Neuronal stem cell (in vitro differentiated cells): ENCODE measurements at regions not wholly inside any gene's neighbourhood (a gene's known extent, or its start where the extent isn't known, plus 50 kb on each side); places are given as distances from the start of the nearest gene placed in this dataset.

Experiments
- DNase-seq: peaks from one replicate; pipeline ENCODE4 v3.0.0-alpha.2; 2013; ENCODE audit warnings: low spot score
- H2AFZ ChIP-seq: one replicate; pipeline ENCODE4 v1.6.1; 2013; ENCODE audit warnings: mild to moderate bottlenecking, low read length, inconsistent platforms
- H2AK5ac ChIP-seq: 2 replicates; pipeline ENCODE4 v1.6.1; 2013; ENCODE audit warnings: low read depth, mild to moderate bottlenecking, inconsistent platforms, low read length, moderate library complexity, mixed read lengths
- H2BK120ac ChIP-seq: 2 replicates; pipeline ENCODE4 v1.6.1; 2013; ENCODE audit warnings: low read depth, mild to moderate bottlenecking, inconsistent platforms, low read length, moderate library complexity, mixed read lengths
- H2BK12ac ChIP-seq: one replicate; pipeline ENCODE4 v1.6.1; 2013; ENCODE audit warnings: low read length, inconsistent platforms
- H2BK15ac ChIP-seq: 2 replicates; pipeline ENCODE4 v1.6.1; 2013; ENCODE audit warnings: mild to moderate bottlenecking, low read length, inconsistent platforms, mixed read lengths
- H2BK5ac ChIP-seq: one replicate; pipeline ENCODE4 v1.6.1; 2013; ENCODE audit warnings: inconsistent platforms, mild to moderate bottlenecking, low read length, moderate library complexity
- H3K14ac ChIP-seq: one replicate; pipeline ENCODE4 v1.6.1; 2013; ENCODE audit warnings: low read length, inconsistent platforms
- H3K18ac ChIP-seq: 2 replicates; pipeline ENCODE4 v1.6.1; 2013; ENCODE audit warnings: low read length, inconsistent platforms
- H3K23ac ChIP-seq: 2 replicates; pipeline ENCODE4 v1.6.1; 2013; ENCODE audit warnings: low read depth, mild to moderate bottlenecking, mixed read lengths, low read length, inconsistent platforms; ENCODE audit not compliant: poor library complexity
- H3K27ac ChIP-seq: replicated peaks from 3 replicates; pipeline ENCODE4 v1.5.1; 2013; ENCODE audit warnings: low read length, inconsistent platforms
- H3K27me3 ChIP-seq, 3 experiments: 2 replicates each; pipeline ENCODE4 v1.6.1; 2013; ENCODE audit warnings: low read length in 3 of 3, mild to moderate bottlenecking in 2 of 3, inconsistent platforms in 1 of 3, low read depth in 1 of 3, mixed read lengths in 1 of 3, moderate library complexity in 1 of 3; ENCODE audit not compliant: control insufficient read depth in 3 of 3, insufficient read depth in 3 of 3
- H3K36me3 ChIP-seq, 2 donors: replicated peaks in 1 of 2; 2 replicates each; pipeline ENCODE4 v1.6.1; 2013; ENCODE audit warnings: low read length in 2 of 2; ENCODE audit not compliant: control insufficient read depth in 2 of 2, insufficient read depth in 2 of 2
- H3K4ac ChIP-seq: 2 replicates; pipeline ENCODE4 v1.6.1; 2013; ENCODE audit warnings: inconsistent platforms, mild to moderate bottlenecking, low read length, moderate library complexity
- H3K4me1 ChIP-seq, 2 donors: 1 replicate in 1 of 2; 2 replicates in 1 of 2; pipeline ENCODE4 v1.6.1; 2013; ENCODE audit warnings: low read length in 2 of 2, low read depth in 1 of 2; ENCODE audit not compliant: control insufficient read depth in 2 of 2, insufficient read depth in 1 of 2
- H3K4me2 ChIP-seq: one replicate; pipeline ENCODE4 v1.6.1; 2013; ENCODE audit warnings: mild to moderate bottlenecking, low read length, inconsistent platforms; ENCODE audit not compliant: insufficient read depth, poor library complexity, severe bottlenecking
- H3K4me3 ChIP-seq, 2 donors: 2 replicates each; pipeline ENCODE4 v1.5.1; 2013; ENCODE audit warnings: low read length in 2 of 2, mild to moderate bottlenecking in 2 of 2, inconsistent platforms in 1 of 2, moderate library complexity in 1 of 2
- H3K79me1 ChIP-seq: one replicate; pipeline ENCODE4 v1.6.1; 2013; ENCODE audit warnings: low read depth, mild to moderate bottlenecking, inconsistent platforms, low read length, moderate library complexity
- H3K9ac ChIP-seq: one replicate; pipeline ENCODE4 v1.6.1; 2013; ENCODE audit warnings: mild to moderate bottlenecking, low read depth, low read length, inconsistent platforms; ENCODE audit not compliant: poor library complexity
- H3K9me3 ChIP-seq, 2 donors: replicated peaks in 1 of 2; 2 replicates each; pipeline versions ENCODE3 to v1.6.1; 2013; ENCODE audit warnings: low read length in 2 of 2, mild to moderate bottlenecking in 2 of 2, inconsistent platforms in 1 of 2, low read depth in 1 of 2, mixed read lengths in 1 of 2, moderate library complexity in 1 of 2; ENCODE audit not compliant: control insufficient read depth in 2 of 2, insufficient read depth in 1 of 2
- H4K8ac ChIP-seq: one replicate; pipeline ENCODE4 v1.6.1; 2013; ENCODE audit warnings: low read depth, mild to moderate bottlenecking, inconsistent platforms, low read length, moderate library complexity
- H4K91ac ChIP-seq: one replicate; pipeline ENCODE4 v1.6.1; 2013; ENCODE audit warnings: low read length, low read depth, mild to moderate bottlenecking, inconsistent platforms; ENCODE audit not compliant: poor library complexity
- WGBS, 2 donors: extraction: QIAGEN DNeasy Blood & Tissue Kit; methylation state at CpG; one replicate each; pipeline ENCODE4 v1.1.7; 2013; ENCODE audit warnings: missing lambda C conversion rate in 2 of 2, mixed read lengths in 1 of 2; ENCODE audit not compliant: insufficient read length in 2 of 2, insufficient replicate concordance in 1 of 2; ENCODE audit errors: extremely low coverage in 2 of 2; 5-methylcytosine and 5-hydroxymethylcytosine counted together

GRCh38 chr3:194287374-194287773 is 63.8 kb downstream of the CPN2 start:
- Histone ChIP-seq H3K36me3 (no peaks in the 10 kb centered on the region), H4K91ac (no peak overlapping the region), H3K4me3 (no peak overlapping the region), H3K4me2 (no peak overlapping the region), H3K4ac (no peak overlapping the region), H2BK120ac (no peak overlapping the region), H2BK12ac (no peak overlapping the region), H3K23ac (no peak overlapping the region), H2AFZ (no peak overlapping the region), H2AK5ac (no peak overlapping the region), H3K4me1 (peaks cover 32 to 39% of the 10 kb centered on the region in 2 donors), H2BK5ac (no peak overlapping the region), H4K8ac (no peak overlapping the region), H3K18ac (no peak overlapping the region), H3K14ac (no peak overlapping the region), H3K79me1 (no peaks in the 10 kb centered on the region), H3K27me3 (peaks cover 0 to 2% (median 0%) of the 10 kb centered on the region in 3 experiments), H3K9ac (no peak overlapping the region), H3K27ac (peak overlapping the region; percentile 13), H3K9me3 (peaks cover 0 to 2% of the 10 kb centered on the region in 2 donors), H2BK15ac (no peak overlapping the region)
- DNase-seq = no peak
- WGBS, 2 donors = no CpG with 5 or more reads among the region's 3 CpGs

DNA sequence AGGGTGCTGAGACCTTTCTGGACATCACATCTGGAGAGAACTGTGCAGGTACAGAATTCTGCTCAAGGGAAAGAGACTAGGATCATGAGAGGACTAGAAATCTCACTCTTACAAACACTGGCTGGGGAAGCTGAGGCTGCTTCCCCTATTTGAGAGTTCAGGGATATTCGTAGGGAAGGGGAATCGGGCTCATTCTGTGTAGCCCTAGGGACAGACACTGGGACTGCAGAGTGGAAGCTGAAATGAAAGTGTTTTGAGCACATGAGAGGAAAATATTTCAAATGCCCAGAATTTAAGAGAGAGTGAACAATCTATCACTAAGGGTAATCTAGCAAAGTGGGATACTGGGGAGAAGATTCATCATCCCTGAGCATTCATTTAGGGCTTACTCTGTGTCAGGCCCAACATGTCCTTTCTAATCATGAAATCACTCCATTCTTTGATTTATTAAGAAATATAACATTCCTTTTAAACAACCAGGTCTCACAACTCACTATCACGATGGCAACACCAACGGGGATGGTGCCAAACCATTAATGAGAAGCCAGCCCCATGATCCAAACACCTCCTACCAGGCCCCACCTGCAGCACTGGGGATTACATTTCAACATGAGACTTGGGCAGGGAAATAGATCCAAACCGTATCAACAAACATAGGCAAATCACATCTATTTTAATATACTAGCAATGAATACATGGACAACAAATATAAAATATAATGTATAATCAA is 63.0 kb downstream of the CPN2 start:
- H3K36me3 ChIP-seq = no peaks in the 10 kb centered on the region
- no peak overlapping the region for H2BK120ac ChIP-seq
- H3K27ac ChIP-seq = no peak overlapping the region
- H3K14ac ChIP-seq = no peak overlapping the region
- no peak overlapping the region for H3K4me3 ChIP-seq
- H2AK5ac ChIP-seq = no peak overlapping the region
- no peak overlapping the region for H2AFZ ChIP-seq
- no peak overlapping the region for H3K9ac ChIP-seq
- no peak overlapping the region for H4K91ac ChIP-seq
- no CpG with 5 or more reads among the region's 5 CpGs for WGBS, 2 donors
- H2BK12ac ChIP-seq = no peak overlapping the region
- no peak overlapping the region for H3K23ac ChIP-seq
- H3K4me2 ChIP-seq = no peak overlapping the region
- DNase-seq = no peak
- no peak overlapping the region for H3K4ac ChIP-seq
- H4K8ac ChIP-seq = no peak overlapping the region
- H2BK5ac ChIP-seq = no peak overlapping the region
- peak overlapping the region; percentile 29 for H3K18ac ChIP-seq
- peaks cover 27 to 34% of the 10 kb centered on the region in 2 donors for H3K4me1 ChIP-seq
- no peaks in the 10 kb centered on the region for H3K79me1 ChIP-seq
- H3K27me3 ChIP-seq = peaks cover 0 to under 1% (median 0%) of the 10 kb centered on the region in 3 experiments
- H3K9me3 ChIP-seq = peaks cover 0 to 5% of the 10 kb centered on the region in 2 donors
- H2BK15ac ChIP-seq = no peak overlapping the region
